ENCODE measurements at regions not wholly inside any gene's neighbourhood (a gene's known extent, or its start where the extent isn't known, plus 50 kb on each side); places are given as distances from the start of the nearest gene placed in this dataset.
A peak's percentile ranks its signal among the peaks of the same experiment; 100 is the strongest.
"Not testable (repeated sequence)": the region's sequence is repeated elsewhere in the genome, so short reads cannot be mapped to it uniquely, and the experiment has no call there.

GRCh38 chr5:134471858-134472449 is 53.5 kb upstream of the JADE2 start:
- not testable (repeated sequence) for H3K4me1 ChIP-seq (ENCODE audit: insufficient read depth, low read length)

GRCh38 chr5:134468921-134469400 is 56.5 kb upstream of the JADE2 start:
- H3K9me3 ChIP-seq (ENCODE audit: control insufficient read depth, insufficient read depth, low read length) = no peaks in the 10 kb centered on the region; the same call in 1 of the 2 replicates
- no peak overlapping the region for H3K9ac ChIP-seq (ENCODE audit: low read depth, low read length)
- no peaks in the 10 kb centered on the region for H3K36me3 ChIP-seq (ENCODE audit: insufficient read depth, low read length)
- peaks cover 10% of the 10 kb centered on the region for H3K4me1 ChIP-seq (ENCODE audit: insufficient read depth, low read length)

More at GRCh38 chr5:134471858-134472449, 53.5 kb upstream of the JADE2 start:
- not testable (repeated sequence) for H3K36me3 ChIP-seq (ENCODE audit: insufficient read depth, low read length); H3K9me3 ChIP-seq (ENCODE audit: control insufficient read depth, insufficient read depth, low read length); H3K9ac ChIP-seq (ENCODE audit: low read depth, low read length)

GRCh38 chr5:134467231-134467630 is 55.5 kb upstream of the CDKN2AIPNL start:
- Histone ChIP-seq H3K4me1 (ENCODE audit: insufficient read depth, low read length) (peaks cover 10% of the 10 kb centered on the region), H3K9ac (ENCODE audit: low read depth, low read length) (peak overlapping the region; percentile 7; the same call in 1 of the 2 replicates), H3K36me3 (ENCODE audit: insufficient read depth, low read length) (no peaks in the 10 kb centered on the region), H3K9me3 (ENCODE audit: control insufficient read depth, insufficient read depth, low read length) (no peaks in the 10 kb centered on the region)

GRCh38 chr5:134466241-134467069 is 54.8 kb upstream of the CDKN2AIPNL start:
- no peaks in the 10 kb centered on the region for H3K9me3 ChIP-seq (ENCODE audit: control insufficient read depth, insufficient read depth, low read length)
- no peaks in the 10 kb centered on the region for H3K36me3 ChIP-seq (ENCODE audit: insufficient read depth, low read length)
- H3K9ac ChIP-seq (ENCODE audit: low read depth, low read length) = peak overlapping the region; percentile 96
- peaks cover 10% of the 10 kb centered on the region for H3K4me1 ChIP-seq (ENCODE audit: insufficient read depth, low read length)

- peak overlapping the region; percentile 96 for H3K9ac ChIP-seq (ENCODE audit: low read depth, low read length)
- H3K4me1 ChIP-seq (ENCODE audit: insufficient read depth, low read length) = peaks cover 10% of the 10 kb centered on the region
- no peaks in the 10 kb centered on the region for H3K36me3 ChIP-seq (ENCODE audit: insufficient read depth, low read length)
- no peaks in the 10 kb centered on the region for H3K9me3 ChIP-seq (ENCODE audit: control insufficient read depth, insufficient read depth, low read length)
These were observed 54.1 kb upstream of the CDKN2AIPNL start for GRCh38 chr5:134465816-134466240.

- H3K36me3 ChIP-seq (ENCODE audit: insufficient read depth, low read length) = no peaks in the 10 kb centered on the region
- H3K4me1 ChIP-seq (ENCODE audit: insufficient read depth, low read length) = peaks cover 10% of the 10 kb centered on the region
- no peaks in the 10 kb centered on the region for H3K9me3 ChIP-seq (ENCODE audit: control insufficient read depth, insufficient read depth, low read length)
- H3K9ac ChIP-seq (ENCODE audit: low read depth, low read length) = peak overlapping the region; percentile 96; the same call in 1 of the 2 replicates
These were observed 53.5 kb upstream of the CDKN2AIPNL start for GRCh38 chr5:134464988-134465815.

- Histone ChIP-seq H3K9ac (ENCODE audit: low read depth, low read length) (no peak overlapping the region), H3K9me3 (ENCODE audit: control insufficient read depth, insufficient read depth, low read length) (no peaks in the 10 kb centered on the region), H3K36me3 (ENCODE audit: insufficient read depth, low read length) (no peaks in the 10 kb centered on the region), H3K4me1 (ENCODE audit: insufficient read depth, low read length) (peaks cover 10% of the 10 kb centered on the region)
These were observed 52.5 kb upstream of the CDKN2AIPNL start for GRCh38 chr5:134463991-134464760.

GRCh38 chr5:134463176-134463720 is 51.6 kb upstream of the CDKN2AIPNL start:
- no peaks in the 10 kb centered on the region for H3K9me3 ChIP-seq (ENCODE audit: control insufficient read depth, insufficient read depth, low read length)
- no peaks in the 10 kb centered on the region for H3K36me3 ChIP-seq (ENCODE audit: insufficient read depth, low read length)
- no peak overlapping the region for H3K9ac ChIP-seq (ENCODE audit: low read depth, low read length)
- peaks cover 10% of the 10 kb centered on the region for H3K4me1 ChIP-seq (ENCODE audit: insufficient read depth, low read length)

- Histone ChIP-seq H3K36me3 (ENCODE audit: insufficient read depth, low read length) (no peaks in the 10 kb centered on the region), H3K9me3 (ENCODE audit: control insufficient read depth, insufficient read depth, low read length) (no peaks in the 10 kb centered on the region), H3K9ac (ENCODE audit: low read depth, low read length) (no peak overlapping the region), H3K4me1 (ENCODE audit: insufficient read depth, low read length) (peaks cover 8% of the 10 kb centered on the region)
These were observed 51.1 kb upstream of the CDKN2AIPNL start for GRCh38 chr5:134462761-134463160.

- Histone ChIP-seq H3K9ac (ENCODE audit: low read depth, low read length) (no peak overlapping the region), H3K4me1 (ENCODE audit: insufficient read depth, low read length) (peaks cover 2% of the 10 kb centered on the region; the same call in 1 of the 2 replicates), H3K9me3 (ENCODE audit: control insufficient read depth, insufficient read depth, low read length) (no peaks in the 10 kb centered on the region), H3K36me3 (ENCODE audit: insufficient read depth, low read length) (no peaks in the 10 kb centered on the region)
These were observed 50.4 kb upstream of the CDKN2AIPNL start for GRCh38 chr5:134462047-134462575.

Measured in ES-I3 (cell line).